HG02610 (cell line): ENCODE measurements at regions not wholly inside any gene's neighbourhood (a gene's known extent, or its start where the extent isn't known, plus 50 kb on each side); places are given as distances from the start of the nearest gene placed in this dataset.

Experiments used
- ATAC-seq: cut with Tn5 transposase; IDR thresholded peaks from one replicate; pipeline ENCODE4 v1.9.1; 2021; ENCODE audit warnings: mild to moderate bottlenecking, moderate library complexity; ENCODE audit not compliant: unreplicated experiment

GRCh38 chr16:62970851-62971250, 934.6 kb upstream of the CDH8 start:
- no peak for ATAC-seq

GRCh38 chr16:62969711-62970318, 933.6 kb upstream of the CDH8 start:
- ATAC-seq = no peak

GRCh38 chr16:62967611-62968010, 931.4 kb upstream of the CDH8 start:
- ATAC-seq = no peak

- ATAC-seq = no peak
Observed at GRCh38 chr16:62967163-62967562, 930.9 kb upstream of the CDH8 start.

GRCh38 chr16:62966626-62967025, 930.4 kb upstream of the CDH8 start:
- ATAC-seq = no peak

- no peak for ATAC-seq
Observed at GRCh38 chr16:62965831-62966230, 929.6 kb upstream of the CDH8 start.

GRCh38 chr16:62963846-62964245, 927.6 kb upstream of the CDH8 start:
- peak; percentile 43 for ATAC-seq

GRCh38 chr16:62955033-62955349, 918.8 kb upstream of the CDH8 start:
- ATAC-seq = no peak

GRCh38 chr16:62954144-62955032, 918.1 kb upstream of the CDH8 start:
- ATAC-seq = no peak

- ATAC-seq = no peak
Observed at GRCh38 chr16:62950351-62950750, 914.1 kb upstream of the CDH8 start.

- no peak for ATAC-seq
Observed at GRCh38 chr16:62940569-62940968, 904.3 kb upstream of the CDH8 start.

GRCh38 chr16:62939687-62940086, 903.4 kb upstream of the CDH8 start:
- ATAC-seq = no peak

- no peak for ATAC-seq
Observed at GRCh38 chr16:62933929-62934328, 897.7 kb upstream of the CDH8 start.

GRCh38 chr16:62929593-62929992, 893.4 kb upstream of the CDH8 start:
- no peak for ATAC-seq

- ATAC-seq = no peak
Observed at GRCh38 chr16:62927122-62927521, 890.9 kb upstream of the CDH8 start.

GRCh38 chr16:62926121-62926801, 890.0 kb upstream of the CDH8 start:
- no peak for ATAC-seq

GRCh38 chr16:62921904-62922303, 885.7 kb upstream of the CDH8 start:
- ATAC-seq = no peak

- no peak for ATAC-seq
Observed at GRCh38 chr16:62913924-62914323, 877.7 kb upstream of the CDH8 start.

- ATAC-seq = no peak
Observed at GRCh38 chr16:62913333-62913732, 877.1 kb upstream of the CDH8 start.

- ATAC-seq = no peak
Observed at GRCh38 chr16:62909597-62909996, 873.4 kb upstream of the CDH8 start.

GRCh38 chr16:62907562-62907961, 871.3 kb upstream of the CDH8 start:
- ATAC-seq = no peak

GRCh38 chr16:62903961-62904502, 867.8 kb upstream of the CDH8 start:
- ATAC-seq = no peak
